Pancreas (tissue), 10 donors: ENCODE measurements at regions not wholly inside any gene's neighbourhood (a gene's known extent, or its start where the extent isn't known, plus 50 kb on each side); places are given as distances from the start of the nearest gene placed in this dataset.

Source experiments
- ATAC-seq, 4 donors: fragments of 200-7000 bp; cut with Tn5 transposase; one replicate each; pipeline versions ENCODE4 v1.8.0 to v1.9.1; 2020; ENCODE audit warnings: mild to moderate bottlenecking in 4 of 4, moderate library complexity in 4 of 4
- DNase-seq, 6 donors: peaks; one replicate each; pipeline ENCODE4 v3.0.0-alpha.2; 2020
- FAIRE-seq: peaks from 2 replicates; lab custom pipeline; 2012; peaks lifted over from hg19 to GRCh38; lab: Jason Lieb, UNC
- H3K27ac ChIP-seq, 4 donors: fragments of 200-600 bp; sonication (generic); 1 replicate in 3 of 4; 2 replicates in 1 of 4; pipeline versions ENCODE4 v1.5.0 to v1.8.0; 2020
- H3K27me3 ChIP-seq, 4 donors: fragments of 200-600 bp; one replicate each; pipeline ENCODE4 v1.8.0; 2021
- H3K36me3 ChIP-seq, 3 donors: fragments of 200-600 bp; sonication (generic) in 1 of 3; one replicate each; pipeline versions ENCODE4 v1.5.0 to v1.8.0; 2020 to 2021
- H3K4me1 ChIP-seq, 3 donors: fragments of 200-600 bp; one replicate each; pipeline ENCODE4 v1.8.0; 2021
- H3K4me3 ChIP-seq, 4 donors: fragments of 200-600 bp; sonication (generic) in 2 of 4; one replicate each; pipeline versions ENCODE4 v1.5.0 to v1.8.0; 2020 to 2021
- H3K9me3 ChIP-seq, 4 donors: fragments of 200-600 bp; one replicate each; pipeline ENCODE4 v1.8.0; 2021
- WGBS, 2 donors: extraction: QIAGEN DNeasy Blood & Tissue Kit; methylation state at CpG; one replicate each; pipeline ENCODE4 v1.1.7; 2013; 5-methylcytosine and 5-hydroxymethylcytosine counted together
- intact Hi-C, 3 donors: fragments of 100-400 bp; cut with DNase I; formaldehyde crosslinking; loops; one replicate each; pipeline versions ENCODE4 v1.11.1 to v1.14.2; 2022
- TF ChIP-seq, protein P1 (sequence below), 4 donors: fragments of 200-600 bp; sonication (generic) in 3 of 4; IDR thresholded peaks; one replicate each; pipeline versions ENCODE4 v1.5.0 to v1.8.0; 2021; ENCODE audit warnings: antibody characterized with exemption in 4 of 4
- donor health status: healthy with polysubstance abuse.
- donor health status: DM: no; HTN: no; CAD: no; lungs with moderate emphysema.
- donor health status: DM: no; HTN: no; CAD: no.
- donor health status: control.
- donor health status: control.
- donor health status: Bipolar disorder and iron deficiency.
- donor health status: DM: yes; HTN: yes; CAD: no.
- donor health status: DM: no; HTN: no; CAD: no.
- donor health status: DM: no; HTN: no; CAD: no.
- donor health status: DM: yes; HTN: yes; CAD: no.

DNA sequence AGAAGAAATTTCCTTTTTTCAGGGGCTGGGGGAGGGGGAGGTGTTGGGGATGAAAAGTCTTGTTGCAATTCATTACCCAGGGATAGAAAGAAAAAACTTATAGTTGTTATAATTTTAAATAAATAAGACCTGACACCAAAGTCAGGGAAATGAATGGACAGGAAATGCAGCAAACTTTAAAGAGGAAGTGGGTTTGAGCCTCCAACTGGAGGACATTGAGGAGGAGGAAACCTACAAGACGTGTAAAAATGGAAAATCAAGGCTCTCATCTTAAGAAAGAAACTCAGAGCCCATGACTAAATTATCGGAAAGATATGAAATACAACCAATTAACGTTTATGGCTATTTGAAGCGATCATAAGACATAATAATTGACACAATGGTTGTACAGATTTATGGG, 54.4 kb downstream of the NIBAN1 start:
- intact Hi-C loops = no loop called here
- Histone ChIP-seq H3K4me3 (no peak overlapping the region), H3K27me3 (no peaks in the 10 kb centered on the region), H3K36me3 (no peaks in the 10 kb centered on the region), H3K27ac (no peak overlapping the region), H3K4me1 (peaks cover 0 to 13% (median 13%) of the 10 kb centered on the region in 3 donors), H3K9me3 (no peaks in the 10 kb centered on the region)
- WGBS, 2 donors = 77 to 83% methylated on average over 4 of the region's 4 CpGs
- ATAC-seq = no peak
- FAIRE-seq = no peak
- DNase-seq = no peak
- TF ChIP-seq, protein P1, sequence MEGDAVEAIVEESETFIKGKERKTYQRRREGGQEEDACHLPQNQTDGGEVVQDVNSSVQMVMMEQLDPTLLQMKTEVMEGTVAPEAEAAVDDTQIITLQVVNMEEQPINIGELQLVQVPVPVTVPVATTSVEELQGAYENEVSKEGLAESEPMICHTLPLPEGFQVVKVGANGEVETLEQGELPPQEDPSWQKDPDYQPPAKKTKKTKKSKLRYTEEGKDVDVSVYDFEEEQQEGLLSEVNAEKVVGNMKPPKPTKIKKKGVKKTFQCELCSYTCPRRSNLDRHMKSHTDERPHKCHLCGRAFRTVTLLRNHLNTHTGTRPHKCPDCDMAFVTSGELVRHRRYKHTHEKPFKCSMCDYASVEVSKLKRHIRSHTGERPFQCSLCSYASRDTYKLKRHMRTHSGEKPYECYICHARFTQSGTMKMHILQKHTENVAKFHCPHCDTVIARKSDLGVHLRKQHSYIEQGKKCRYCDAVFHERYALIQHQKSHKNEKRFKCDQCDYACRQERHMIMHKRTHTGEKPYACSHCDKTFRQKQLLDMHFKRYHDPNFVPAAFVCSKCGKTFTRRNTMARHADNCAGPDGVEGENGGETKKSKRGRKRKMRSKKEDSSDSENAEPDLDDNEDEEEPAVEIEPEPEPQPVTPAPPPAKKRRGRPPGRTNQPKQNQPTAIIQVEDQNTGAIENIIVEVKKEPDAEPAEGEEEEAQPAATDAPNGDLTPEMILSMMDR (IDR thresholded peaks at IDR 0.05) = no peak

DNA sequence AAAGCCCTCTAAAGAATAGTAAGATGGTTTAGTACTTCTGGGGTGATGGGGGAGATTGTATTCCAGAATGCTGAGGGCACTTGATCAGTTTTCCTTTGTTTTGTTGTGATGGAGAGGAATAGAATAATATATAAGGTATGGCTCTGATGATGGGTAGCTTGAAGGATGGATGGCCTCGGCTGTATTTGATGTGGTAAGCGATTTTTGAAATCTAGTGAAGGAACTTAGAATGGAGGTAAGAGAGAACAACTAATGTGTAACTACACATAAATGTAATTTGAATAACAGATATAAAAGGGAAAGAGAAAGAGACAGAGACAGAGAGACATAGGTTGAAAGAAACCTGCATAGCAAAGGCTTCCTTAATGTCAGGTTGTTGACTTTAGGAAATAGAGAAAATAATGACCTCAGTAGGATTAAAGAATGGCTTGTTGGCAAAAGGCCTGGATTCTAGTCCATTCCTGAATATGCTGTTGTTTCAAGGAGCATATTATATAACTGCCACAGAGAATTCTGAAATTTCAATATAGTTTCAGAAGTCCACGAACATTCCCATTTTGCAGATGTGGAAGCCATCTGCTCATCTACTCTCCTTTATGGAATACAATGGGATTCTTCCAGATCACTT, 58.7 kb downstream of the NIBAN1 start:
- Histone ChIP-seq H3K4me3 (no peak overlapping the region), H3K36me3 (no peaks in the 10 kb centered on the region), H3K27ac (peak overlapping the region in 2 of 4 donors; percentile 23 to 58), H3K4me1 (peaks cover 4 to 21% (median 19%) of the 10 kb centered on the region in 3 donors), H3K9me3 (no peaks in the 10 kb centered on the region), H3K27me3 (no peaks in the 10 kb centered on the region)
- FAIRE-seq (peak; percentile 20), ATAC-seq (peak; percentile 44 to 75 (median 73)), DNase-seq (no peak)
- TF ChIP-seq, protein P1 (IDR thresholded peaks at IDR 0.05) = no peak
- intact Hi-C loops = no loop called here
- WGBS, 2 donors = 85 to 89% methylated on average over 3 of the region's 3 CpGs

DNA sequence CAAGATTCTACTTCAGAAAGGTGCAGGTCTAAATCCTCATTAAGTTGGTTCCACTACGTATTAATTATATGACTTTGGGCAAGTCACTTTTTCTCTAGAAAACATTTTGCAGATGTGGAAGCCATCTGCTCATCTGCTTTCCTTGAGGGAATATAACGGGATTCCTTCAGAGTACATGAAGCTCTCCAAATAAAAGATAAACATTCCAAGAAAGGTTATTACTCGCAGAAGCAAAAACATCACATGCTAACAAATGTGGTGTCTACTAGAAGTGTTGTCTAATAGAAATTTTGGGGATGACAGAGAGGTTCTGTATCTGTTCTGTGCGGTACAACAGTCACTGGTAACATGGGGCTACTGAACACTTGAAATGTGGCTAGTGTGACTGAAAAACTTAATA, 60.2 kb downstream of the NIBAN1 start:
- no peak overlapping the region for H3K4me3 ChIP-seq
- ATAC-seq = no peak
- TF ChIP-seq, protein P1 (IDR thresholded peaks at IDR 0.05) = no peak
- H3K4me1 ChIP-seq = peaks cover 4 to 24% (median 18%) of the 10 kb centered on the region in 3 donors
- no peak for DNase-seq
- no peaks in the 10 kb centered on the region for H3K36me3 ChIP-seq
- FAIRE-seq = no peak
- intact Hi-C loops = no loop called here
- no peak overlapping the region for H3K27ac ChIP-seq
- no peaks in the 10 kb centered on the region for H3K27me3 ChIP-seq
- 77 to 80% methylated on average over 4 of the region's 4 CpGs for WGBS, 2 donors
- no peaks in the 10 kb centered on the region for H3K9me3 ChIP-seq

DNA sequence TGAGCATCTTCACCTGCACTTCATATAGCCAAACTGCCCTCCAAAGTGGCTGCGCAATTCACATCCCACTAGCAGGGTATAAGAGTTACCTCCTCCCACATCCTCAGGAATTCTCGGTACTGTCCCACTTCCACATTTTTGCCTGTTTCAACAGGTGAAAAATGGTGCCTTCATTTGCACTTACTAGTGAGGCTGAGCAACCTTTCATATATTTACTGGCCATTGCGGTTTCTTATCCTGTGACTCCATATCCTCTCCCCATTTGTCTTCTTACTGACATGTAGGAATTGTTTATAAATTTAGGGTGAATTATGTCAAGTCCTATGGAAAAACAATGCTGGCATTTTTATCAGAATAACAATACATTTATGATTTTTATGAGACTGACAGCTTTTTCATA, 61.9 kb downstream of the NIBAN1 start:
- intact Hi-C loops = no loop called here
- FAIRE-seq (no peak), ATAC-seq (no peak), DNase-seq (no peak)
- Histone ChIP-seq H3K4me3 (no peak overlapping the region), H3K27me3 (no peaks in the 10 kb centered on the region), H3K9me3 (no peaks in the 10 kb centered on the region), H3K36me3 (no peaks in the 10 kb centered on the region), H3K4me1 (peaks cover 4 to 30% (median 27%) of the 10 kb centered on the region in 3 donors), H3K27ac (no peak overlapping the region)
- WGBS, 2 donors = 82% methylated on average over 3 of the region's 3 CpGs
- TF ChIP-seq, protein P1 (IDR thresholded peaks at IDR 0.05) = no peak

DNA sequence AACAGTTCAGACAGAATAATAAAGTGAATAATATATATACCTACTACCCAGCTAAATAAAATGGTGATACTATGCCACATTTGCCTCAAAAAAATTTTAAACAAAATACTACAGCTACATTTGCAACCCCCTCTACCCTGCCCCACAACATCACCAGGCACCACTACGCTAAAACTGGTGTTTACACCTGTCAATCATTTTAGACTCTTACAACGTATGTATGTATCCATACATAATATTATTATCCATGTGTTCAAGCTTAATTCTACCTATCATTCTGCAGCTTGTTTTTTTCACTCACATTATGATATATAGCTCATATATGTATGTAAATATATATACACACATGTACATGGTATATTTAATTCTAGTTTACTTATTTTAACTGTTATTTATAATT, 62.5 kb downstream of the NIBAN1 start:
- no peaks in the 10 kb centered on the region for H3K27me3 ChIP-seq

More for the DNA sequence above, 62.5 kb downstream of the NIBAN1 start:
- FAIRE-seq = no peak
- intact Hi-C loops = no loop called here
- DNase-seq = no peak
- TF ChIP-seq, protein P1 (IDR thresholded peaks at IDR 0.05) = no peak
- no peak overlapping the region for H3K4me3 ChIP-seq
- peaks cover 4 to 34% (median 32%) of the 10 kb centered on the region in 3 donors for H3K4me1 ChIP-seq
- WGBS, 2 donors = 41 to 53% methylated on average over 2 of the region's 2 CpGs
- H3K36me3 ChIP-seq = no peaks in the 10 kb centered on the region
- H3K9me3 ChIP-seq = no peaks in the 10 kb centered on the region
- peak overlapping the region in 1 of 4 donors; percentile 15 for H3K27ac ChIP-seq
- no peak for ATAC-seq
